Endothelial cell of umbilical vein (primary cell): ENCODE measurements at regions not wholly inside any gene's neighbourhood (a gene's known extent, or its start where the extent isn't known, plus 50 kb on each side); places are given as distances from the start of the nearest gene placed in this dataset.

Experiments
- BruUV-seq: library from RNA; stranded (reverse); fragments of 400-500 nt; replicated peaks from 2 replicates; lab custom pipeline; 2021; lab: Mats Ljungman, UMichigan
- CTCF ChIA-PET: fragments of 300-600, 350-600 bp; sonication (Branson Sonifier 250); formaldehyde crosslinking; loops from one replicate; lab custom pipeline; 2021; ENCODE audit warnings: antibody characterized with exemption, inconsistent platforms; lab: Charles Lee
- POLR2A ChIA-PET: fragments of 300-600, 350-600 bp; sonication (Branson Sonifier 250); formaldehyde crosslinking; loops from one replicate; lab custom pipeline; 2021; ENCODE audit warnings: antibody characterized with exemption, inconsistent platforms; lab: Charles Lee
- DNase-seq: peaks from one replicate; pipeline ENCODE4 v3.0.0-alpha.2; 2011; ENCODE audit warnings: low read depth, low spot score
- FAIRE-seq: peaks from 2 replicates; lab custom pipeline; 2011; peaks lifted over from hg19 to GRCh38; lab: Jason Lieb, UNC
- H2AFZ ChIP-seq: 2 replicates; pipeline ENCODE4 v1.6.0; 2012; ENCODE audit warnings: low read depth, low read length, control low read depth, inconsistent platforms
- H3K27ac ChIP-seq: 2 replicates; pipeline ENCODE4 v1.5.1; 2011; ENCODE audit warnings: low read depth, mild to moderate bottlenecking, control low read depth, low read length, moderate library complexity; ENCODE audit not compliant: insufficient read depth
- H3K27me3 ChIP-seq, 2 experiments: 2 replicates each; pipeline versions ENCODE4 v1.6.0 to v1.6.1; 2011; ENCODE audit warnings: low read length in 2 of 2, mixed read lengths in 1 of 2; ENCODE audit not compliant: control insufficient read depth in 2 of 2, insufficient read depth in 2 of 2
- H3K36me3 ChIP-seq, 2 experiments: 2 replicates in 1 of 2; 3 replicates in 1 of 2; pipeline ENCODE4 v1.5.1; 2011; ENCODE audit warnings: low read length in 2 of 2, mild to moderate bottlenecking in 1 of 2, moderate library complexity in 1 of 2; ENCODE audit not compliant: control insufficient read depth in 2 of 2, insufficient read depth in 2 of 2; ENCODE audit errors: extremely low read depth in 1 of 2
- H3K4me1 ChIP-seq: 3 replicates; pipeline ENCODE4 v1.5.1; 2011; ENCODE audit warnings: mild to moderate bottlenecking, low read length; ENCODE audit not compliant: control insufficient read depth, insufficient read depth; ENCODE audit errors: extremely low read depth
- H3K4me2 ChIP-seq: 2 replicates; pipeline ENCODE4 v1.6.1; 2011; ENCODE audit warnings: low read length, control low read depth, mixed read lengths; ENCODE audit not compliant: insufficient read depth
- H3K4me3 ChIP-seq, 3 experiments: fragments of 200-600 bp in 1 of 3; sonication (generic), shearing (Covaris generic) in 1 of 3; replicated peaks in 1 of 3; 2 replicates each; pipeline ENCODE4 v1.5.1; 2011 to 2016; ENCODE audit warnings: control low read depth in 3 of 3, low read length in 3 of 3, mild to moderate bottlenecking in 2 of 3, inconsistent platforms in 1 of 3, low read depth in 1 of 3, moderate library complexity in 1 of 3; ENCODE audit not compliant: insufficient read depth in 1 of 3
- H3K79me2 ChIP-seq: 2 replicates; pipeline ENCODE4 v1.6.0; 2012; ENCODE audit warnings: low read length, inconsistent platforms; ENCODE audit not compliant: control insufficient read depth, insufficient read depth
- H3K9ac ChIP-seq: replicated peaks from 2 replicates; pipeline ENCODE3; 2011; ENCODE audit warnings: low read length, control low read depth; ENCODE audit not compliant: insufficient read depth; ENCODE audit errors: extremely low read depth
- H3K9me1 ChIP-seq: replicated peaks from 3 replicates; pipeline ENCODE4 v1.6.0; 2011; ENCODE audit warnings: mild to moderate bottlenecking, low read length; ENCODE audit not compliant: control insufficient read depth, insufficient read depth; ENCODE audit errors: extremely low read depth
- H3K9me3 ChIP-seq: replicated peaks from 2 replicates; pipeline ENCODE4 v1.5.1; 2012; ENCODE audit warnings: low read length, inconsistent platforms; ENCODE audit not compliant: control insufficient read depth, insufficient read depth
- H4K20me1 ChIP-seq: replicated peaks from 2 replicates; pipeline ENCODE3; 2011; ENCODE audit warnings: mild to moderate bottlenecking, low read length; ENCODE audit not compliant: control insufficient read depth, insufficient read depth; ENCODE audit errors: extremely low read depth
- EZH2 ChIP-seq: IDR thresholded peaks from 2 replicates; pipeline ENCODE4 v1.6.1; 2012; ENCODE audit warnings: borderline replicate concordance, low read depth, mild to moderate bottlenecking, moderate library complexity, low read length, inconsistent platforms; ENCODE audit not compliant: severe bottlenecking
- FOS ChIP-seq: IDR thresholded peaks from 2 replicates; pipeline ENCODE4 v1.6.1; 2011; ENCODE audit warnings: mild to moderate bottlenecking, low read length, moderate library complexity, borderline replicate concordance; ENCODE audit not compliant: insufficient read depth
- GATA2 ChIP-seq: IDR thresholded peaks from 2 replicates; pipeline ENCODE4 v1.7.0; 2011; ENCODE audit warnings: low read depth, mild to moderate bottlenecking, moderate library complexity, mixed read lengths, low read length; ENCODE audit not compliant: insufficient read length, insufficient read depth
- JUN ChIP-seq: IDR thresholded peaks from 2 replicates; pipeline ENCODE4 v1.6.1; 2011; ENCODE audit warnings: borderline replicate concordance, low read depth; ENCODE audit not compliant: insufficient read length, insufficient read depth
- MAX ChIP-seq: IDR thresholded peaks from 2 replicates; pipeline ENCODE4 v1.6.1; 2011; ENCODE audit not compliant: insufficient read depth, insufficient read length
- MYC ChIP-seq: IDR thresholded peaks from one replicate; pipeline ENCODE4 v1.6.1; 2011; ENCODE audit warnings: mild to moderate bottlenecking, low read depth, low read length
- POLR2A ChIP-seq: IDR thresholded peaks from 2 replicates; pipeline ENCODE4 v1.6.1; 2012; ENCODE audit warnings: low read depth, mild to moderate bottlenecking, control low read depth, low read length
- POLR2AphosphoS5 ChIP-seq: IDR thresholded peaks from 2 replicates; pipeline ENCODE4 v1.6.1; 2012; ENCODE audit warnings: low read depth, mild to moderate bottlenecking, control low read depth, low read length, moderate library complexity; ENCODE audit not compliant: insufficient read depth
- dilution Hi-C: fragments of 300-500 bp; cut with MboI; formaldehyde crosslinking; loops from one replicate; pipeline ENCODE4 v1.15.0; 2019; ENCODE audit warnings: low sequenced_read_pairs; ENCODE audit not compliant: extremely low pct_ligation_motif_present
- intact Hi-C: fragments of 100-400 bp; cut with micrococcal nuclease; formaldehyde crosslinking; loops from one replicate; pipeline ENCODE4 v1.10.0; 2022
- TF ChIP-seq, protein P1 (sequence below), 2 donors: IDR thresholded peaks; 1 replicate in 1 of 2; 2 replicates in 1 of 2; pipeline ENCODE4 v1.5.1; 2011; ENCODE audit warnings: low read length in 2 of 2, mild to moderate bottlenecking in 2 of 2, moderate library complexity in 2 of 2, control low read depth in 1 of 2, inconsistent platforms in 1 of 2, low read depth in 1 of 2; ENCODE audit not compliant: insufficient read depth in 1 of 2; ENCODE audit errors: extremely low read depth in 1 of 2

DNA sequence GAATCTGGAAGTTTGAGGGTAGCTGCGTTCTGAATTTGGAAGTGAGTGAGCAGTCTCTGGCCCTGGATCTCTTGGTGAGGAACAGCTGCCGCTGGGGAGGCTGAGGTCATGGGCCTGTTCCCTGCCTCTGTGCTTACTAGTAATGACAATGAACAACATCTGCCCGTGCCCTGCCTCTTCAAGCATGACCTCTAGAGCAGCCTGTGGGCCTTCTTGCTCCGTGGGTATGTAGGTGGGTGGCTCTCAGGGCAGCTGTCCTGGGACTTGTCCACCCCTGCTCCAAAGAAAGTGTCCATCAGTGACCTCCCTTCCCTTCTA, 186.2 kb downstream of the CXCL12 start:
- no peak overlapping the region for H3K4me3 ChIP-seq
- dilution Hi-C loops, result no loop called here
- H3K4me1 ChIP-seq, result no peaks in the 10 kb centered on the region
- ChIA-PET CTCF (no interaction called here), POLR2A (no interaction called here)
- H3K9me1 ChIP-seq, result no peaks in the 10 kb centered on the region
- intact Hi-C loops, result no loop called here
- no peak overlapping the region for H3K27ac ChIP-seq
- H2AFZ ChIP-seq, result no peak overlapping the region
- H4K20me1 ChIP-seq, result no peaks in the 10 kb centered on the region
- no peaks in the 10 kb centered on the region for H3K79me2 ChIP-seq
- no peaks in the 10 kb centered on the region for H3K27me3 ChIP-seq
- no peak overlapping the region for H3K4me2 ChIP-seq
- H3K9ac ChIP-seq, result no peak overlapping the region
- FAIRE-seq, result no peak
- H3K36me3 ChIP-seq, result no peaks in the 10 kb centered on the region
- DNase-seq, result no peak
- TF ChIP-seq GATA2 (no peak), MAX (no peak), POLR2A (no peak), FOS (no peak), JUN (no peak), EZH2 (no peak), POLR2AphosphoS5 (no peak), MYC (no peak)
- TF ChIP-seq, protein P1, sequence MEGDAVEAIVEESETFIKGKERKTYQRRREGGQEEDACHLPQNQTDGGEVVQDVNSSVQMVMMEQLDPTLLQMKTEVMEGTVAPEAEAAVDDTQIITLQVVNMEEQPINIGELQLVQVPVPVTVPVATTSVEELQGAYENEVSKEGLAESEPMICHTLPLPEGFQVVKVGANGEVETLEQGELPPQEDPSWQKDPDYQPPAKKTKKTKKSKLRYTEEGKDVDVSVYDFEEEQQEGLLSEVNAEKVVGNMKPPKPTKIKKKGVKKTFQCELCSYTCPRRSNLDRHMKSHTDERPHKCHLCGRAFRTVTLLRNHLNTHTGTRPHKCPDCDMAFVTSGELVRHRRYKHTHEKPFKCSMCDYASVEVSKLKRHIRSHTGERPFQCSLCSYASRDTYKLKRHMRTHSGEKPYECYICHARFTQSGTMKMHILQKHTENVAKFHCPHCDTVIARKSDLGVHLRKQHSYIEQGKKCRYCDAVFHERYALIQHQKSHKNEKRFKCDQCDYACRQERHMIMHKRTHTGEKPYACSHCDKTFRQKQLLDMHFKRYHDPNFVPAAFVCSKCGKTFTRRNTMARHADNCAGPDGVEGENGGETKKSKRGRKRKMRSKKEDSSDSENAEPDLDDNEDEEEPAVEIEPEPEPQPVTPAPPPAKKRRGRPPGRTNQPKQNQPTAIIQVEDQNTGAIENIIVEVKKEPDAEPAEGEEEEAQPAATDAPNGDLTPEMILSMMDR (IDR thresholded peaks at IDR 0.05; ENCODE audit: extremely low read depth in 1 of 2, insufficient read depth in 1 of 2, low read depth in 1 of 2, low read length in 2 of 2), result no peak
- BruUV-seq, result no TSS peak
- H3K9me3 ChIP-seq, result no peaks in the 10 kb centered on the region
